SK-N-SH treated with all-trans-retinoic acid at 6 μM for 48 hours (cell line): ENCODE measurements at regions not wholly inside any gene's neighbourhood (a gene's known extent, or its start where the extent isn't known, plus 50 kb on each side); places are given as distances from the start of the nearest gene placed in this dataset.

Source experiments
- ATAC-seq: fragments of 200-7000 bp; cut with Tn5 transposase; 3 replicates; pipeline ENCODE4 v1.9.1; 2020; ENCODE audit warnings: mild to moderate bottlenecking, moderate library complexity
- ARNTL ChIP-seq: fragments of 450-650 bp; formaldehyde crosslinking; IDR thresholded peaks from 2 replicates; pipeline ENCODE4 v1.5.0; 2020; ENCODE audit warnings: low read depth, mild to moderate bottlenecking, moderate library complexity, borderline replicate concordance
- BACH2 ChIP-seq: fragments of 250-450 bp; sonication (Bioruptor Pico); IDR thresholded peaks from 2 replicates; pipeline ENCODE4 v1.9.0; 2021; ENCODE audit warnings: mild to moderate bottlenecking, borderline replicate concordance
- CREB5 ChIP-seq: fragments of 250-450 bp; sonication (Bioruptor Pico); IDR thresholded peaks from 2 replicates; pipeline ENCODE4 v1.5.1; 2020; ENCODE audit warnings: low read depth, mild to moderate bottlenecking, moderate library complexity
- CSDC2 ChIP-seq: fragments of 250-450 bp; sonication (Bioruptor Pico); IDR thresholded peaks from 2 replicates; pipeline ENCODE4 v1.5.0; 2020; ENCODE audit warnings: mild to moderate bottlenecking, moderate library complexity
- CSRNP3 ChIP-seq: fragments of 250-450 bp; sonication (Bioruptor Pico); IDR thresholded peaks from 2 replicates; pipeline ENCODE4 v1.5.1; 2021; ENCODE audit warnings: mild to moderate bottlenecking, moderate library complexity
- ISL1 ChIP-seq: fragments of 250-450 bp; sonication (Bioruptor Pico); IDR thresholded peaks from 2 replicates; pipeline ENCODE4 v2.1.2; 2022; ENCODE audit warnings: mild to moderate bottlenecking, moderate library complexity
- OSR1 ChIP-seq: fragments of 250-450 bp; sonication (Bioruptor Pico); IDR thresholded peaks from 2 replicates; pipeline ENCODE4 v1.8.0; 2022; ENCODE audit warnings: moderate library complexity, mild to moderate bottlenecking, inconsistent platforms
- PATZ1 ChIP-seq: fragments of 250-450 bp; sonication (Bioruptor Pico); IDR thresholded peaks from 2 replicates; pipeline ENCODE4 v1.8.0; 2020; ENCODE audit warnings: mild to moderate bottlenecking, moderate library complexity, borderline replicate concordance
- POU6F1 ChIP-seq: fragments of 250-450 bp; sonication (Bioruptor Pico); IDR thresholded peaks from 2 replicates; pipeline ENCODE4 v1.8.0; 2021; ENCODE audit warnings: low read depth, mild to moderate bottlenecking, moderate library complexity, borderline replicate concordance
- PPARA ChIP-seq: fragments of 250-450 bp; sonication (Bioruptor Pico); IDR thresholded peaks from 2 replicates; pipeline ENCODE4 v1.5.0; 2020; ENCODE audit warnings: mild to moderate bottlenecking, borderline replicate concordance
- RARB ChIP-seq: fragments of 250-450 bp; sonication (Bioruptor Pico); IDR thresholded peaks from 2 replicates; pipeline ENCODE4 v1.8.0; 2021; ENCODE audit warnings: mild to moderate bottlenecking, moderate library complexity
- SNAI2 ChIP-seq: fragments of 250-450 bp; sonication (Bioruptor Pico); IDR thresholded peaks from 2 replicates; pipeline ENCODE4 v1.5.0; 2020; ENCODE audit warnings: mild to moderate bottlenecking, moderate library complexity
- TCF4 ChIP-seq: fragments of 250-450 bp; sonication (Bioruptor Pico); IDR thresholded peaks from 2 replicates; pipeline ENCODE4 v1.8.0; 2021; ENCODE audit warnings: mild to moderate bottlenecking, moderate library complexity, borderline replicate concordance
- TOX ChIP-seq: fragments of 250-450 bp; sonication (Bioruptor Pico); IDR thresholded peaks from 2 replicates; pipeline ENCODE4 v1.8.0; 2021; ENCODE audit warnings: mild to moderate bottlenecking, moderate library complexity, borderline replicate concordance
- TSHZ2 ChIP-seq: fragments of 250-450 bp; sonication (Bioruptor Pico); IDR thresholded peaks from 2 replicates; pipeline ENCODE4 v1.5.0; 2020; ENCODE audit warnings: mild to moderate bottlenecking, moderate library complexity
- ZC3H10 ChIP-seq: fragments of 250-450 bp; sonication (Bioruptor Pico); IDR thresholded peaks from 2 replicates; pipeline ENCODE4 v1.5.1; 2021; ENCODE audit warnings: mild to moderate bottlenecking, moderate library complexity
- ZFP3 ChIP-seq: fragments of 250-450 bp; sonication (Bioruptor Pico); IDR thresholded peaks from 2 replicates; pipeline ENCODE4 v1.5.0; 2020; ENCODE audit warnings: mild to moderate bottlenecking, moderate library complexity
- ZFP30 ChIP-seq: fragments of 450-650 bp; formaldehyde crosslinking; IDR thresholded peaks from 2 replicates; pipeline ENCODE4 v1.5.0; 2022; ENCODE audit warnings: mild to moderate bottlenecking, moderate library complexity
- ZNF565 ChIP-seq: fragments of 450-650 bp; formaldehyde crosslinking; conservative IDR thresholded peaks from 2 replicates; pipeline ENCODE4 v1.5.0; 2020; ENCODE audit warnings: low read depth, mild to moderate bottlenecking, moderate library complexity
- ZNF70 ChIP-seq: fragments of 450-650 bp; formaldehyde crosslinking; IDR thresholded peaks from 2 replicates; pipeline ENCODE4 v1.5.0; 2020; ENCODE audit warnings: mild to moderate bottlenecking, moderate library complexity
- ZNF8 ChIP-seq: fragments of 450-650 bp; formaldehyde crosslinking; IDR thresholded peaks from 2 replicates; pipeline ENCODE4 v1.5.0; 2020; ENCODE audit warnings: mild to moderate bottlenecking, moderate library complexity

GRCh38 chr4:89363786-89364185 is 56.2 kb upstream of the GPRIN3 start:
- ATAC-seq = no peak
- TF ChIP-seq ZFP30 (CRISPR knock-in tag) = no peak
- TF ChIP-seq ZNF565 (CRISPR knock-in tag) = no peak
- TF ChIP-seq SNAI2 = no peak
- no peak for TF ChIP-seq OSR1 (CRISPR knock-in tag)
- TF ChIP-seq CSDC2 (CRISPR knock-in tag) = no peak
- TF ChIP-seq POU6F1 = no peak
- TF ChIP-seq ARNTL = no peak
- TF ChIP-seq CREB5 = no peak
- no peak for TF ChIP-seq ZFP3 (CRISPR knock-in tag)
- TF ChIP-seq ZNF8 (CRISPR knock-in tag) = no peak
- no peak for TF ChIP-seq ISL1 (CRISPR knock-in tag)
- TF ChIP-seq PPARA (CRISPR knock-in tag) = no peak
- TF ChIP-seq CSRNP3 (CRISPR knock-in tag) = no peak
- TF ChIP-seq PATZ1 (CRISPR knock-in tag) = no peak
- TF ChIP-seq ZC3H10 (CRISPR knock-in tag) = no peak
- no peak for TF ChIP-seq TSHZ2 (CRISPR knock-in tag)
- no peak for TF ChIP-seq RARB (CRISPR knock-in tag)
- TF ChIP-seq TCF4 (CRISPR knock-in tag) = no peak
- TF ChIP-seq ZNF70 (CRISPR knock-in tag) = no peak

GRCh38 chr4:89358935-89359638 is 51.5 kb upstream of the GPRIN3 start:
- TF ChIP-seq CSDC2 (CRISPR knock-in tag) (no peak), ISL1 (CRISPR knock-in tag) (peak; percentile 62; the same call in 1 of the 2 replicates), ZNF8 (CRISPR knock-in tag) (peak; percentile 63; the same call in 1 of the 2 replicates)
- no peak for ATAC-seq

GRCh38 chr4:89357787-89358186 is 50.2 kb upstream of the GPRIN3 start:
- no peak for ATAC-seq
- TF ChIP-seq CSRNP3 (CRISPR knock-in tag) = no peak
- no peak for TF ChIP-seq ZNF8 (CRISPR knock-in tag)
- TF ChIP-seq PPARA (CRISPR knock-in tag) = no peak
- no peak for TF ChIP-seq TCF4 (CRISPR knock-in tag)
- TF ChIP-seq ZFP30 (CRISPR knock-in tag) = no peak
- no peak for TF ChIP-seq CSDC2 (CRISPR knock-in tag)
- no peak for TF ChIP-seq TOX (CRISPR knock-in tag)
- no peak for TF ChIP-seq RARB (CRISPR knock-in tag)
- TF ChIP-seq BACH2 (CRISPR knock-in tag) = no peak
- TF ChIP-seq SNAI2 = no peak
- no peak for TF ChIP-seq POU6F1
